GM21786 (cell line): ENCODE measurements at regions not wholly inside any gene's neighbourhood (a gene's known extent, or its start where the extent isn't known, plus 50 kb on each side); places are given as distances from the start of the nearest gene placed in this dataset.
"Not testable (repeated sequence)": the region's sequence is repeated elsewhere in the genome, so short reads cannot be mapped to it uniquely, and the experiment has no call there.

Experiments
- ATAC-seq: cut with Tn5 transposase; IDR thresholded peaks from one replicate; pipeline ENCODE4 v1.9.1; 2021; ENCODE audit not compliant: unreplicated experiment

DNA sequence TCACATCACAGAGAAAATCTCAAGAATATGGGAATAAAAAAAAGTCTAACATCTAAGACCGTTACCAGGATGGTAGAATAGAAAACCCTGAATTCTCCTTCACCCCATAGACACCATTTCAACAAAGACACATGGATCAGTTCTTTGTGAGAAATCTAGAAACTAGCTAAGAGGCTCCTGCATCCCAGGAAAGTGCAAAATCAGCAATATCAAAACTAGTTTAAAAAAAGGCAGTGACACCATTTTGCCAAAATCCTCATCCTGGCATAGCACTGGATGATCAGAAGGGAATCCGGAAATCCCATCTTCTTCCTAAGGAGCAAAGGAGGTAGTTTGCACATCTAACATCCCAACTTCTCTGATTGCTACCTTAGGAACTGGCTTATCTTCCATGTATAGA, 88.9 kb upstream of the MAGEE2 start:
- no peak for ATAC-seq

GRCh38 chrX:75883446-75883845, 98.4 kb upstream of the MAGEE2 start:
- no peak for ATAC-seq

- no peak for ATAC-seq
Observed at GRCh38 chrX:75887833-75888232, 102.8 kb upstream of the MAGEE2 start.

DNA sequence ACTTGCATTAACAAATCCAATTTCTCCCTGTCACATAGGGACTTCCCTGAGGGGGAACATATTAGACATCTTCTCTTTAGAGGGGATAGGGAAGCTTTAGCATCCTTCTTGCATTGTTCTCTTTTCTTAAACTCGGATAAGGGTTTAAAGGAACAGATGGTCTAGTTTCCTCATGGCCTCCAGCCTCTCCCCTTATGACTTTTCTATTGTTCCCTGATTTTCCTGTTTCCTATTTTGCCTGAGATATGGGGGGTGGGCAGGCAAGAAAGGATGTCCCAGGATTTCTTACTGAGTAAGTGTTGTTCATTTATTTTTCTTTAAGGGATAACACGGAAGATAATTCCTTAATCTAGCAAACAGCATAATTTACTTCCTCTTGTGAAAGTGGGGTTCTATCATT, 107.7 kb upstream of the MAGEE2 start:
- no peak for ATAC-seq

DNA sequence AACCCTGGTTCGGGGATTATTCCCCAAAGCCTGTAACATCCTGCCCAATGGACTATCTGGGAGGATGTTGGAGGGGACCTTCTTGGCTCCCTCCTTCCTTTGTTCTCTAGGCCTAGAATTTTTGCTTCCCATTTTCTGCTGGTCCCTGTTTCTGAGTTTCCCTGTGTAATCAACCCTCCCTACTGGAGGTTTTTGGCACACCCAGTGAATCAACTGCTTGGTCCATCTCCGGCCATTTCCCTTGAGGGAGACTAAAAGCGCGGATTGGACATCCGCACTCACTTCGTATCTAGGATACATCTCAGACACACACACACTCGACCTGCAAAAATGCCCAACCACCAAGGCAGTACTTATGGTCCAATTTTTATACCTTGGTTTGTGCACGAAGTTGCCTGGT, 108.2 kb upstream of the MAGEE2 start:
- no peak for ATAC-seq

GRCh38 chrX:75911716-75912115, 126.7 kb upstream of the MAGEE2 start:
- no peak for ATAC-seq

GRCh38 chrX:75957107-75957610, 172.1 kb upstream of the MAGEE2 start:
- ATAC-seq, result no peak

DNA sequence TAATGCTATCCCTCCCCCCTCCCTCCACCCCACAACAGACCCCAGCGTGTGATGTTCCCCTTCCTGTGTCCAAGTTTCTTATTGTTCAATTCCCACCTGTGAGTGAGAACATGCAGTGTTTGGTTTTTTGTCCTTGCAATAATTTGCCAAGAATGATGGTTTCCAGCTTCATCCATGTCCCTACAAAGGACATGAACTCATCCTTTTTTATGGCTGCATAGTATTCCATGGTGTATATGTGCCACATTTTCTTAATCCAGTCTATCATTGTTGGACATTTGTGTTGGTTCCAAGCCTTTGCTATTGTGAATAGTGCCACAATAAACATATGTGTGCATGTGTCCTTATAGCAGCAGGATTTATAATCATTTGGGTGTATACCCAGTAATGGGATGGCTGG, 176.3 kb upstream of the MAGEE2 start:
- ATAC-seq, result not testable (repeated sequence)

GRCh38 chrX:75963774-75964173, 178.7 kb upstream of the MAGEE2 start:
- ATAC-seq, result no peak

DNA sequence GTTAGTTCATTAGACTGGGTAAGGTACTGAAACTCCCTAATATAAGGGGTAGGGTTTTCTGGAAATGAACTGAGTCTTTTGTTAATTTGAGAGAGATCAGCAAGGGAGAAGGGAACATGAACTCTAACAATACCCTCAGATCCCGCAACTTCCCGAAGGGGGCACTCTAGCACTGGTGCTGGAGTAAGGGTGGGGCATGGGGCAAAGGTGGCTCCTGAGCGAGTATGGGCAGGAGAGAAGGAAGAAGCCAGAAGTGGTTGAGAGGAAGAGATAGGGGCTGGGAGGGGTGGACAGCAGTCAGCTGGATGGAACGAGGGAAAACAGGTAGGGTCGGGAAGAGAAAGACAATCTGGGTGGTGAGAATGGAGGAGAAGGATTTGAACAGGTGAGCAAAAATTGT, 183.2 kb upstream of the MAGEE2 start:
- ATAC-seq, result no peak

- ATAC-seq, result no peak
Observed at GRCh38 chrX:75986976-75987375, 185.9 kb upstream of the PBDC1 start.

- peak; percentile 86 for ATAC-seq
Observed at GRCh38 chrX:75989806-75990590, 182.9 kb upstream of the PBDC1 start.

DNA sequence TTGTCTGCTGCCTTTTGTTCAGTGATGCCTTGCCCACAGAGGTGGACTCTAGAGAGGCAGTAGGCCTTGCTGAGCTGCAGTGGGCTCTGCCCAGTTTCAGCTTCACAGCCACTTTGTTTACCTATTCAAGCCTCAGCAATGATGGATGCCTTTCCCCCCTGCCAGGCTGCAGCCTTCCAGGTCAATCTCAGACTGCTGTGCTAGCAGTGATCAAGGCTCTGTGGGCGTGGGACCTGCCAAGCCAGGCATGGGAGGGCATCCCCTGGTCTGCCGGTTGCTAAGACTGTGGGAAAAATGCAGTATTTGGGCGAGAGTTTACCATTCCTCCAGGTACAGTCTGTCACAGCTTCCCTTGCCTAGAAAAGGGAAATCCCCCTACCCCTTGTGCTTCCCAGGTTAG, 175.2 kb upstream of the PBDC1 start:
- no peak for ATAC-seq

- ATAC-seq, result no peak
Observed at GRCh38 chrX:76014321-76014720, 158.5 kb upstream of the PBDC1 start.

DNA sequence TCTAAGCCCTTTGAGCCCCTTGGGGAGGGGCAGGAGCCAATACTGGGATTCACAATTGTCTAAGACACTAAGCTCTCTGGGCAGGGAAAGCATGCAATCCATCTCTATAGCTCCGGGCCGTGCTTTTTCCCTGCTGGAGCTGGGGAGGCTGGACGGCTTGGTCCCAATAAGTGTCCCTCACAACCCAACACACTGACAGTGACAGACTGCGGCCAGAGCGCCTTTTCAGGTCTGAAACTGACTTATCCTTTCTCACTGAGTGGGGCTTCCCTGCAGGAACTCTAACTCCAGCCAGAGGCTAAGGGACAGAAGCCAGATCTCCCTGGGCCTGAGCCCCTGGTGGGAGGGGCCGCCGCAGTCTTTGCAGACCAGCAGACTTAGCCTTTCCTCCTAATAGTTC, 146.6 kb upstream of the PBDC1 start:
- ATAC-seq, result no peak

- ATAC-seq, result no peak
Observed at GRCh38 chrX:76026751-76027150, 146.1 kb upstream of the PBDC1 start.

DNA sequence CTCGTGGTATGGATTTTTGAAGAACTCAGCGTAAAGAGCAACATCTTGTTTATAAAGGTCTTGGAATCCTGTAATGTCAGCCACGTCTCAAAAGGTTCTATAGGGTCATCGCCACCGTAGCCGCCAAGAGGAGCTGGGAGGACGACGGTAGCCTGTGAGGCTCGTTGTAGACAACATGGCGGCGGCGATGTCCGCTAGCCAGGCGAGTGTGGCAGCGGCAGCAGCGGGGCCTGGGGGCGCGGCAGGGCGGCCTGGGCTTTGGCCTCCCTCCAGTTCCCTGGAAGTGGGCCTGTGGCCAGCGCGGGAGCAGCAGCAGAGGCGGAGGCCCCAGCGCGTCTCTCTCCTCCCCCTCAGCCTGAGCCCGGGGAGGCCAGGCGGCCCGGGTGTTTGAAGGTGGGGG, 143.5 kb upstream of the PBDC1 start:
- ATAC-seq, result no peak

GRCh38 chrX:76064825-76065224, 108.0 kb upstream of the PBDC1 start:
- no peak for ATAC-seq

- ATAC-seq, result no peak
Observed at GRCh38 chrX:76076124-76076523, 96.7 kb upstream of the PBDC1 start.

DNA sequence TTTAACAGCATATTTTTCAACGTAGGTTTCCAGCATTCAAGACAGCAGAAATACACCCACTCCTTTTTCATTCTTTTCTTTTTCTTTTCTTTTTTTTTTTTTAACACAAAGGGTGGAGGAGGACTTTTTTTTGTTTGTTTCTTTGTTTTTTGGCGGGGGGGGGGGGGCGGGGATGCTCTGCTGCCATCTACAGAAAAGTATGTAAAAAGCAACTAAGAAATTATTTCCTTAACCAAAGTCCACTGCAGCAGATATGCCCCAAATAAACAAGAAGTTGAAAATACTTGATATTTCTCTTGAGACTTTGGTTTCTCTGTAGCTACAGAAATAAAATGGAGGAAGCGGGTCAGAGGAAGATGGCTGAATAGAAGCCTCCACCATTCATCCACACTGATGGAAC, 63.2 kb upstream of the PBDC1 start:
- no peak for ATAC-seq
